GM12878 (cell line): ENCODE measurements at regions not wholly inside any gene's neighbourhood (a gene's known extent, or its start where the extent isn't known, plus 50 kb on each side); places are given as distances from the start of the nearest gene placed in this dataset.

Source experiments
- ATAC-seq: fragments of 200-7000 bp; cut with Tn5 transposase; 3 replicates; pipeline ENCODE4 v1.9.1; 2020; ENCODE audit warnings: mild to moderate bottlenecking, moderate library complexity
- BruUV-seq: library from RNA; stranded (reverse); fragments of 400-500 nt; replicated peaks from 2 replicates; lab custom pipeline; 2021; lab: Mats Ljungman, UMichigan
- CTCF ChIA-PET: fragments of 300-600 bp; sonication (Branson Sonifier 250); formaldehyde crosslinking; extraction: SDS; loops from one replicate; lab custom pipeline; 2021; ENCODE audit warnings: inconsistent platforms; lab: Yijun Ruan, JAX
- POLR2A ChIA-PET: fragments of 350-600 bp; formaldehyde crosslinking; extraction: SDS; loops from one replicate; lab custom pipeline; 2021; ENCODE audit warnings: inconsistent platforms; lab: Charles Lee
- RAD21 ChIA-PET: fragments of 300-600 bp; sonication (Branson Sonifier 250); formaldehyde crosslinking; loops from one replicate; lab custom pipeline; 2023; ENCODE audit warnings: antibody characterized with exemption; ENCODE audit not compliant: unreplicated experiment; lab: Charles Lee
- SMC1A ChIA-PET: fragments of 300-600 bp; sonication (Branson Sonifier 250); formaldehyde crosslinking; loops from one replicate; lab custom pipeline; 2023; ENCODE audit not compliant: unreplicated experiment, uncharacterized antibody; lab: Charles Lee
- DNase-seq: peaks from one replicate; pipeline ENCODE4 v3.0.0-alpha.2; 2011; ENCODE audit warnings: low read depth, low spot score
- FAIRE-seq: peaks from 3 replicates; lab custom pipeline; 2011; peaks lifted over from hg19 to GRCh38; lab: Jason Lieb, UNC
- H2AFZ ChIP-seq: 2 replicates; pipeline ENCODE4 v1.6.0; 2011; ENCODE audit warnings: low read depth, low read length, control low read depth; ENCODE audit not compliant: control insufficient read depth
- H3K27ac ChIP-seq: 2 replicates; pipeline ENCODE4 v1.5.1; 2011; ENCODE audit warnings: control low read depth; ENCODE audit not compliant: control insufficient read depth, insufficient read depth
- H3K27me3 ChIP-seq, 2 experiments: replicated peaks in 1 of 2; 2 replicates each; pipeline versions ENCODE4 v1.6.0 to v1.6.1; 2011; ENCODE audit warnings: low read length in 1 of 2; ENCODE audit not compliant: control insufficient read depth in 2 of 2, insufficient read depth in 2 of 2
- H3K36me3 ChIP-seq, 2 experiments: 2 replicates each; pipeline ENCODE4 v1.5.1; 2011; ENCODE audit warnings: low read length in 1 of 2; ENCODE audit not compliant: control insufficient read depth in 2 of 2, insufficient read depth in 2 of 2
- H3K4me1 ChIP-seq: 2 replicates; pipeline ENCODE4 v1.6.1; 2011; ENCODE audit warnings: mild to moderate bottlenecking, low read length, moderate library complexity, mixed read lengths; ENCODE audit not compliant: control insufficient read depth, insufficient read depth
- H3K4me2 ChIP-seq: 2 replicates; pipeline ENCODE4 v1.6.0; 2011; ENCODE audit warnings: control low read depth; ENCODE audit not compliant: control insufficient read depth, insufficient read depth
- H3K4me3 ChIP-seq: fragments of 200-600 bp; sonication (generic); 2 replicates; pipeline ENCODE4 v1.5.1; 2016
- H3K79me2 ChIP-seq: 2 replicates; pipeline ENCODE4 v1.6.0; 2011; ENCODE audit warnings: low read length; ENCODE audit not compliant: control insufficient read depth, insufficient read depth
- H3K9ac ChIP-seq: 2 replicates; pipeline ENCODE4 v1.8.0; 2011; ENCODE audit warnings: low read length, control low read depth, mixed read lengths; ENCODE audit not compliant: control insufficient read depth, insufficient read depth
- H3K9me3 ChIP-seq: replicated peaks from 3 replicates; pipeline ENCODE4 v1.5.1; 2011; ENCODE audit warnings: mild to moderate bottlenecking, low read length; ENCODE audit not compliant: control insufficient read depth, insufficient read depth
- H4K20me1 ChIP-seq: 2 replicates; pipeline ENCODE4 v1.6.0; 2011; ENCODE audit not compliant: control insufficient read depth, insufficient read depth
- BACH1 ChIP-seq: fragments of 450-650 bp; IDR thresholded peaks from 2 replicates; pipeline ENCODE4 v1.6.1; 2017; ENCODE audit warnings: mild to moderate bottlenecking, borderline replicate concordance
- BRCA1 ChIP-seq: IDR thresholded peaks from 2 replicates; pipeline ENCODE4 v1.6.1; 2011; ENCODE audit warnings: low read depth, low read length, improper control_type of control experiment
- CBX5 ChIP-seq: sonication (generic); IDR thresholded peaks from 2 replicates; pipeline ENCODE4 v1.6.1; 2016; ENCODE audit warnings: low read depth, moderate library complexity, mild to moderate bottlenecking, inconsistent platforms
- FOXK2 ChIP-seq: fragments of 450-650 bp; IDR thresholded peaks from 2 replicates; pipeline ENCODE4 v1.6.1; 2017; ENCODE audit warnings: mild to moderate bottlenecking, moderate library complexity
- FOXM1 ChIP-seq: IDR thresholded peaks from 2 replicates; pipeline ENCODE4 v1.6.1; 2012; ENCODE audit warnings: low read depth, mild to moderate bottlenecking, inconsistent platforms, low read length, moderate library complexity
- IRF4 ChIP-seq: IDR thresholded peaks from 2 replicates; pipeline ENCODE4 v1.6.1; 2011; ENCODE audit warnings: low read depth, low read length
- MEF2A ChIP-seq: IDR thresholded peaks from 2 replicates; pipeline ENCODE4 v1.6.1; 2011; ENCODE audit warnings: low read depth, mild to moderate bottlenecking, low read length, moderate library complexity; ENCODE audit not compliant: insufficient read depth
- NR2F1 ChIP-seq: fragments of 450-650 bp; conservative IDR thresholded peaks from 2 replicates; pipeline ENCODE4 v1.6.1; 2017; ENCODE audit warnings: mild to moderate bottlenecking
- PAX5 ChIP-seq: IDR thresholded peaks from 2 replicates; pipeline ENCODE4 v1.6.1; 2011; ENCODE audit warnings: low read depth, low read length, borderline replicate concordance
- ZBED1 ChIP-seq: IDR thresholded peaks from 2 replicates; pipeline ENCODE4 v1.6.1; 2016; ENCODE audit warnings: borderline replicate concordance
- WGBS: methylation state at CpG from one replicate; pipeline ENCODE4 v1.1.6; 2016; ENCODE audit warnings: low lambda C conversion rate; ENCODE audit not compliant: insufficient replicate concordance, insufficient coverage; ENCODE audit errors: missing lambda C conversion rate; 5-methylcytosine and 5-hydroxymethylcytosine counted together
- in situ Hi-C: fragments of 300-500 bp; cut with MboI; formaldehyde crosslinking; loops from 9 replicates; pipeline ENCODE4 v1.14.3; 2018; ENCODE audit warnings: mixed read lengths
- intact Hi-C: fragments of 100-400 bp; cut with micrococcal nuclease; formaldehyde crosslinking; loops from one replicate; pipeline ENCODE4 v1.14.2; 2022; ENCODE audit not compliant: unreplicated experiment
- TF ChIP-seq, protein P1 (sequence below): IDR thresholded peaks from 2 replicates; pipeline ENCODE4 v1.6.1; 2011; ENCODE audit warnings: low read depth, mild to moderate bottlenecking, low read length, moderate library complexity, borderline replicate concordance; ENCODE audit errors: extremely low read depth
- TF ChIP-seq, protein P2 (sequence below): fragments of 450-650 bp; IDR thresholded peaks from 2 replicates; pipeline ENCODE4 v1.6.1; 2017; ENCODE audit warnings: borderline replicate concordance
- TF ChIP-seq, protein P3 (sequence below): fragments of 450-650 bp; IDR thresholded peaks from 2 replicates; pipeline ENCODE4 v1.6.1; 2017; ENCODE audit warnings: mild to moderate bottlenecking, low read depth, inconsistent platforms; ENCODE audit not compliant: poor library complexity, severe bottlenecking
- TF ChIP-seq, protein P4 (sequence below): IDR thresholded peaks from 2 replicates; pipeline ENCODE4 v1.6.1; 2011; ENCODE audit warnings: borderline replicate concordance, low read depth, mild to moderate bottlenecking, moderate library complexity, low read length; ENCODE audit not compliant: insufficient read depth, poor library complexity, severe bottlenecking
- TF ChIP-seq, protein P5 (sequence below): fragments of 450-650 bp; formaldehyde crosslinking; IDR thresholded peaks from 2 replicates; pipeline ENCODE4 v1.4.0; 2020; ENCODE audit warnings: mild to moderate bottlenecking, moderate library complexity

DNA sequence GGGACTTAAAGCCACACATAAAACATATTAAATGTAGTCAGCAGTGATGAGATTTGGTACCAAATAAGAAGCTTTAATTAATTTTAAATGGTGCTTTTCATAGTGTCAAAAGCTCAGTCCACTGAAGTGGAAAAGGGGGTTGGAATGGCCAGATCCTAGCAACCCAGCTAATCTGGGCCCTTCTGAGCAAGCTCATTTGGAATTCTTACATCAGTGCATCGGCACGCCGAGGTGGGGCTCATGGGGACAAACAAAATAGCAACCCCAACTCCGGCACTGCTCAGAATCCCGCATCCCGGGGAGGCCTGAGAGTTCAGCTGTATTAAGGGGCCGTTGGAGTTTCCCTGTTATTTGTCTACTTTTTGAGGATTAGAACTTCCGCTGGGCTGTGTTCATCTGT is 526.4 kb downstream of the SOX2 start (continued):
- TF ChIP-seq CBX5 (no peak), ZBED1 (no peak), FOXK2 (no peak), IRF4 (no peak), BRCA1 (no peak)
- TF ChIP-seq, protein P1, sequence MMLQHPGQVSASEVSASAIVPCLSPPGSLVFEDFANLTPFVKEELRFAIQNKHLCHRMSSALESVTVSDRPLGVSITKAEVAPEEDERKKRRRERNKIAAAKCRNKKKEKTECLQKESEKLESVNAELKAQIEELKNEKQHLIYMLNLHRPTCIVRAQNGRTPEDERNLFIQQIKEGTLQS, result no peak
- TF ChIP-seq, protein P2, sequence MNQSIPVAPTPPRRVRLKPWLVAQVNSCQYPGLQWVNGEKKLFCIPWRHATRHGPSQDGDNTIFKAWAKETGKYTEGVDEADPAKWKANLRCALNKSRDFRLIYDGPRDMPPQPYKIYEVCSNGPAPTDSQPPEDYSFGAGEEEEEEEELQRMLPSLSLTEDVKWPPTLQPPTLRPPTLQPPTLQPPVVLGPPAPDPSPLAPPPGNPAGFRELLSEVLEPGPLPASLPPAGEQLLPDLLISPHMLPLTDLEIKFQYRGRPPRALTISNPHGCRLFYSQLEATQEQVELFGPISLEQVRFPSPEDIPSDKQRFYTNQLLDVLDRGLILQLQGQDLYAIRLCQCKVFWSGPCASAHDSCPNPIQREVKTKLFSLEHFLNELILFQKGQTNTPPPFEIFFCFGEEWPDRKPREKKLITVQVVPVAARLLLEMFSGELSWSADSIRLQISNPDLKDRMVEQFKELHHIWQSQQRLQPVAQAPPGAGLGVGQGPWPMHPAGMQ, result no peak
- TF ChIP-seq, protein P3, sequence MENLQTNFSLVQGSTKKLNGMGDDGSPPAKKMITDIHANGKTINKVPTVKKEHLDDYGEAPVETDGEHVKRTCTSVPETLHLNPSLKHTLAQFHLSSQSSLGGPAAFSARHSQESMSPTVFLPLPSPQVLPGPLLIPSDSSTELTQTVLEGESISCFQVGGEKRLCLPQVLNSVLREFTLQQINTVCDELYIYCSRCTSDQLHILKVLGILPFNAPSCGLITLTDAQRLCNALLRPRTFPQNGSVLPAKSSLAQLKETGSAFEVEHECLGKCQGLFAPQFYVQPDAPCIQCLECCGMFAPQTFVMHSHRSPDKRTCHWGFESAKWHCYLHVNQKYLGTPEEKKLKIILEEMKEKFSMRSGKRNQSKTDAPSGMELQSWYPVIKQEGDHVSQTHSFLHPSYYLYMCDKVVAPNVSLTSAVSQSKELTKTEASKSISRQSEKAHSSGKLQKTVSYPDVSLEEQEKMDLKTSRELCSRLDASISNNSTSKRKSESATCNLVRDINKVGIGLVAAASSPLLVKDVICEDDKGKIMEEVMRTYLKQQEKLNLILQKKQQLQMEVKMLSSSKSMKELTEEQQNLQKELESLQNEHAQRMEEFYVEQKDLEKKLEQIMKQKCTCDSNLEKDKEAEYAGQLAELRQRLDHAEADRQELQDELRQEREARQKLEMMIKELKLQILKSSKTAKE, result no peak

DNA sequence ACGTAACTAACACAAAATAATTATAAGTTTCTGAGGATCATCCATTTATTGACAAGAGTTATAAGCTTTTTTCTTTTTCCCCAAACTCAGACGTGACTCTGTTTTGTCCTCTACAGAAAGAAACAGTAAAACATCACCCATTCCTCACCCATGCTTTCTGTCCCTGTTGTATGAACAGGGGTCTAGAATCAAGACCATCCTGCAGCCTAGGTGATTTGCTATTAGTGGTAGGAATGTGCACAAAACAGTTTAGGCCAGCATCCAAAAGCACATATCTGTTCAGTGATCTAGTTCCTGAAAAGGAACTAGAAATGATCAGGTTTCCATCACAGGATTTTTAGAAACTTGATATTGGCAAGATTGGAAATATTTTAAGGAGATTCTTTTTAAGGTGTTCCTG is 527.6 kb downstream of the SOX2 start:
- 18% methylated on average over 2 of the region's 2 CpGs for WGBS
- Histone ChIP-seq H3K9ac (no peak overlapping the region), H3K4me1 (no peaks in the 10 kb centered on the region), H3K27me3 (no peaks in the 10 kb centered on the region), H3K9me3 (no peaks in the 10 kb centered on the region; the same call in 2 of the 3 replicates), H3K27ac (no peak overlapping the region), H3K4me3 (no peak overlapping the region), H4K20me1 (no peaks in the 10 kb centered on the region), H3K36me3 (no peaks in the 10 kb centered on the region), H2AFZ (no peak overlapping the region), H3K79me2 (no peaks in the 10 kb centered on the region), H3K4me2 (no peak overlapping the region)
- ChIA-PET SMC1A (no interaction called here), POLR2A (no interaction called here), CTCF (no interaction called here), RAD21 (no interaction called here)
- intact Hi-C loops, result no loop called here
- FAIRE-seq (no peak), ATAC-seq (no peak), DNase-seq (no peak)
- no TSS peak for BruUV-seq
- in situ Hi-C loops, result no loop called here
- TF ChIP-seq NR2F1, result no peak
- TF ChIP-seq BACH1, result no peak
- TF ChIP-seq, protein P4, sequence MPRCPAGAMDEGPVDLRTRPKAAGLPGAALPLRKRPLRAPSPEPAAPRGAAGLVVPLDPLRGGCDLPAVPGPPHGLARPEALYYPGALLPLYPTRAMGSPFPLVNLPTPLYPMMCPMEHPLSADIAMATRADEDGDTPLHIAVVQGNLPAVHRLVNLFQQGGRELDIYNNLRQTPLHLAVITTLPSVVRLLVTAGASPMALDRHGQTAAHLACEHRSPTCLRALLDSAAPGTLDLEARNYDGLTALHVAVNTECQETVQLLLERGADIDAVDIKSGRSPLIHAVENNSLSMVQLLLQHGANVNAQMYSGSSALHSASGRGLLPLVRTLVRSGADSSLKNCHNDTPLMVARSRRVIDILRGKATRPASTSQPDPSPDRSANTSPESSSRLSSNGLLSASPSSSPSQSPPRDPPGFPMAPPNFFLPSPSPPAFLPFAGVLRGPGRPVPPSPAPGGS, result no peak
- no peak for TF ChIP-seq MEF2A
- TF ChIP-seq, protein P5, sequence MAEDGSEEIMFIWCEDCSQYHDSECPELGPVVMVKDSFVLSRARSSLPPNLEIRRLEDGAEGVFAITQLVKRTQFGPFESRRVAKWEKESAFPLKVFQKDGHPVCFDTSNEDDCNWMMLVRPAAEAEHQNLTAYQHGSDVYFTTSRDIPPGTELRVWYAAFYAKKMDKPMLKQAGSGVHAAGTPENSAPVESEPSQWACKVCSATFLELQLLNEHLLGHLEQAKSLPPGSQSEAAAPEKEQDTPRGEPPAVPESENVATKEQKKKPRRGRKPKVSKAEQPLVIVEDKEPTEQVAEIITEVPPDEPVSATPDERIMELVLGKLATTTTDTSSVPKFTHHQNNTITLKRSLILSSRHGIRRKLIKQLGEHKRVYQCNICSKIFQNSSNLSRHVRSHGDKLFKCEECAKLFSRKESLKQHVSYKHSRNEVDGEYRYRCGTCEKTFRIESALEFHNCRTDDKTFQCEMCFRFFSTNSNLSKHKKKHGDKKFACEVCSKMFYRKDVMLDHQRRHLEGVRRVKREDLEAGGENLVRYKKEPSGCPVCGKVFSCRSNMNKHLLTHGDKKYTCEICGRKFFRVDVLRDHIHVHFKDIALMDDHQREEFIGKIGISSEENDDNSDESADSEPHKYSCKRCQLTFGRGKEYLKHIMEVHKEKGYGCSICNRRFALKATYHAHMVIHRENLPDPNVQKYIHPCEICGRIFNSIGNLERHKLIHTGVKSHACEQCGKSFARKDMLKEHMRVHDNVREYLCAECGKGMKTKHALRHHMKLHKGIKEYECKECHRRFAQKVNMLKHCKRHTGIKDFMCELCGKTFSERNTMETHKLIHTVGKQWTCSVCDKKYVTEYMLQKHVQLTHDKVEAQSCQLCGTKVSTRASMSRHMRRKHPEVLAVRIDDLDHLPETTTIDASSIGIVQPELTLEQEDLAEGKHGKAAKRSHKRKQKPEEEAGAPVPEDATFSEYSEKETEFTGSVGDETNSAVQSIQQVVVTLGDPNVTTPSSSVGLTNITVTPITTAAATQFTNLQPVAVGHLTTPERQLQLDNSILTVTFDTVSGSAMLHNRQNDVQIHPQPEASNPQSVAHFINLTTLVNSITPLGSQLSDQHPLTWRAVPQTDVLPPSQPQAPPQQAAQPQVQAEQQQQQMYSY (CRISPR knock-in tag), result no peak
- TF ChIP-seq CBX5, result no peak
- no peak for TF ChIP-seq FOXM1
- no peak for TF ChIP-seq PAX5
